H9 (cell line): ENCODE measurements at regions not wholly inside any gene's neighbourhood (a gene's known extent, or its start where the extent isn't known, plus 50 kb on each side); places are given as distances from the start of the nearest gene placed in this dataset.

Source experiments
- DNase-seq: peaks from one replicate; pipeline ENCODE4 v3.0.0-alpha.2; 2017
- H2AFZ ChIP-seq: one replicate; pipeline ENCODE4 v1.6.1; 2013; ENCODE audit warnings: mild to moderate bottlenecking, low read length, control low read depth, moderate library complexity
- H2AK5ac ChIP-seq: 2 replicates; pipeline ENCODE4 v1.6.1; 2013; ENCODE audit warnings: low read length, control low read depth, mixed read lengths; ENCODE audit not compliant: insufficient read length
- H2BK120ac ChIP-seq: one replicate; pipeline ENCODE4 v1.6.1; 2013; ENCODE audit warnings: low read depth, mild to moderate bottlenecking, low read length, control low read depth, inconsistent platforms; ENCODE audit not compliant: poor library complexity, severe bottlenecking
- H2BK12ac ChIP-seq: 2 replicates; pipeline ENCODE4 v1.6.1; 2013; ENCODE audit warnings: low read length, control low read depth, mixed read lengths, low read depth; ENCODE audit not compliant: insufficient read length
- H2BK15ac ChIP-seq: 2 replicates; pipeline ENCODE4 v1.6.1; 2013; ENCODE audit warnings: low read depth, low read length, control low read depth
- H2BK20ac ChIP-seq: one replicate; pipeline ENCODE4 v1.6.1; 2013; ENCODE audit warnings: low read depth, mild to moderate bottlenecking, low read length, control low read depth, inconsistent platforms; ENCODE audit not compliant: poor library complexity, severe bottlenecking
- H2BK5ac ChIP-seq: 2 replicates; pipeline ENCODE4 v1.6.1; 2013; ENCODE audit warnings: low read length, control low read depth, mixed read lengths; ENCODE audit not compliant: insufficient read length
- H3K14ac ChIP-seq: 2 replicates; pipeline ENCODE4 v1.6.1; 2013; ENCODE audit warnings: low read length, control low read depth; ENCODE audit not compliant: insufficient read depth
- H3K18ac ChIP-seq: 2 replicates; pipeline ENCODE4 v1.6.1; 2013; ENCODE audit warnings: low read depth, mild to moderate bottlenecking, mixed read lengths, low read length, control low read depth; ENCODE audit not compliant: insufficient read length
- H3K23ac ChIP-seq: 2 replicates; pipeline ENCODE4 v1.6.1; 2013; ENCODE audit warnings: low read length, control low read depth, mixed read lengths, low read depth; ENCODE audit not compliant: insufficient read length
- H3K23me2 ChIP-seq: 2 replicates; pipeline ENCODE4 v1.6.1; 2013; ENCODE audit warnings: low read depth, mild to moderate bottlenecking, mixed read lengths, low read length, control low read depth; ENCODE audit not compliant: insufficient read length, poor library complexity, severe bottlenecking
- H3K27ac ChIP-seq: 2 replicates; pipeline ENCODE4 v1.5.1; 2013; ENCODE audit warnings: low read length, control low read depth, mixed read lengths, low read depth; ENCODE audit not compliant: insufficient read length
- H3K27me3 ChIP-seq: 2 replicates; pipeline ENCODE4 v1.6.1; 2013; ENCODE audit warnings: low read length, control low read depth, inconsistent platforms; ENCODE audit not compliant: insufficient read depth
- H3K4ac ChIP-seq: 2 replicates; pipeline ENCODE4 v1.6.1; 2013; ENCODE audit warnings: low read depth, mild to moderate bottlenecking, control low read depth, inconsistent platforms, low read length, moderate library complexity
- H3K4me1 ChIP-seq: 2 replicates; pipeline ENCODE4 v1.6.1; 2013; ENCODE audit warnings: low read length, control low read depth, inconsistent platforms; ENCODE audit not compliant: insufficient read depth
- H3K4me2 ChIP-seq: 2 replicates; pipeline ENCODE4 v1.6.1; 2013; ENCODE audit warnings: low read length, control low read depth, mixed read lengths; ENCODE audit not compliant: insufficient read length, insufficient read depth
- H3K56ac ChIP-seq: 2 replicates; pipeline ENCODE4 v1.6.1; 2013; ENCODE audit warnings: low read depth, mild to moderate bottlenecking, mixed read lengths, low read length, control low read depth; ENCODE audit not compliant: insufficient read length
- H3K79me1 ChIP-seq: 2 replicates; pipeline ENCODE4 v1.6.1; 2013; ENCODE audit warnings: low read depth, mild to moderate bottlenecking, moderate library complexity, low read length, control low read depth, inconsistent platforms; ENCODE audit not compliant: insufficient read depth, poor library complexity, severe bottlenecking
- H3K79me2 ChIP-seq: 2 replicates; pipeline ENCODE4 v1.6.1; 2013; ENCODE audit warnings: low read length, control low read depth, inconsistent platforms; ENCODE audit not compliant: insufficient read depth
- H3K9ac ChIP-seq: 2 replicates; pipeline ENCODE4 v1.6.1; 2013; ENCODE audit warnings: low read length, control low read depth, mixed read lengths; ENCODE audit not compliant: insufficient read length; ENCODE audit errors: extremely low read depth
- H3K9me3 ChIP-seq: one replicate; pipeline ENCODE4 v1.6.1; 2013; ENCODE audit warnings: low read depth, low read length, inconsistent platforms; ENCODE audit not compliant: control insufficient read depth
- H3T11ph ChIP-seq: one replicate; pipeline ENCODE4 v1.6.1; 2013; ENCODE audit warnings: mild to moderate bottlenecking, low read length, control low read depth, inconsistent platforms
- H4K20me1 ChIP-seq: one replicate; pipeline ENCODE4 v1.6.1; 2013; ENCODE audit not compliant: control insufficient read depth, insufficient read length, insufficient read depth
- H4K5ac ChIP-seq: 2 replicates; pipeline ENCODE4 v1.6.1; 2013; ENCODE audit warnings: low read depth, mild to moderate bottlenecking, mixed read lengths, low read length, control low read depth; ENCODE audit not compliant: insufficient read length
- H4K8ac ChIP-seq: replicated peaks from 2 replicates; pipeline ENCODE4 v1.6.1; 2013; ENCODE audit warnings: low read length, control low read depth, mixed read lengths, low read depth; ENCODE audit not compliant: insufficient read length
- H4K91ac ChIP-seq: 2 replicates; pipeline ENCODE4 v1.6.1; 2013; ENCODE audit warnings: low read depth, mild to moderate bottlenecking, moderate library complexity, mixed read lengths, low read length, control low read depth; ENCODE audit not compliant: insufficient read length
- H3K27ac Mint-ChIP-seq, 3 experiments: 2 replicates in 2 of 3; 3 replicates in 1 of 3; pipeline ENCODE4 v1.8.0; 2020 to 2021; ENCODE audit warnings: mixed read lengths in 3 of 3, mild to moderate bottlenecking in 1 of 3, moderate library complexity in 1 of 3
- H3K27me3 Mint-ChIP-seq: 2 replicates; pipeline ENCODE4 v1.8.0; 2021; ENCODE audit warnings: low read depth, mild to moderate bottlenecking, moderate library complexity, mixed read lengths
- H3K36me3 Mint-ChIP-seq, 3 experiments: 2 replicates in 2 of 3; 3 replicates in 1 of 3; pipeline ENCODE4 v1.8.0; 2020 to 2021; ENCODE audit warnings: low read depth in 3 of 3, mixed read lengths in 3 of 3; ENCODE audit not compliant: insufficient read depth in 1 of 3
- H3K4me1 Mint-ChIP-seq, 2 experiments: 2 replicates each; pipeline ENCODE4 v1.8.0; 2020; ENCODE audit warnings: mixed read lengths in 2 of 2
- H3K4me3 Mint-ChIP-seq, 2 experiments: 2 replicates in 1 of 2; 3 replicates in 1 of 2; pipeline ENCODE4 v1.8.0; 2020 to 2021; ENCODE audit warnings: mild to moderate bottlenecking in 2 of 2, mixed read lengths in 2 of 2, moderate library complexity in 1 of 2
- H3K9me3 Mint-ChIP-seq, 2 experiments: 2 replicates in 1 of 2; 3 replicates in 1 of 2; pipeline ENCODE4 v1.8.0; 2020; ENCODE audit warnings: mild to moderate bottlenecking in 2 of 2, mixed read lengths in 2 of 2, moderate library complexity in 1 of 2
- CTCF ChIP-seq: fragments of 200-600 bp; sonication (generic); conservative IDR thresholded peaks from 3 replicates; pipeline ENCODE4 v1.8.0; 2021; ENCODE audit warnings: antibody characterized with exemption, mild to moderate bottlenecking
- WGBS: extraction: QIAGEN DNeasy Blood & Tissue Kit; methylation state at CpG from one replicate; pipeline ENCODE4 v1.1.7; 2013; ENCODE audit warnings: missing lambda C conversion rate, low lambda C conversion rate, mixed read lengths; ENCODE audit not compliant: insufficient read length; ENCODE audit errors: extremely low coverage; 5-methylcytosine and 5-hydroxymethylcytosine counted together

DNA sequence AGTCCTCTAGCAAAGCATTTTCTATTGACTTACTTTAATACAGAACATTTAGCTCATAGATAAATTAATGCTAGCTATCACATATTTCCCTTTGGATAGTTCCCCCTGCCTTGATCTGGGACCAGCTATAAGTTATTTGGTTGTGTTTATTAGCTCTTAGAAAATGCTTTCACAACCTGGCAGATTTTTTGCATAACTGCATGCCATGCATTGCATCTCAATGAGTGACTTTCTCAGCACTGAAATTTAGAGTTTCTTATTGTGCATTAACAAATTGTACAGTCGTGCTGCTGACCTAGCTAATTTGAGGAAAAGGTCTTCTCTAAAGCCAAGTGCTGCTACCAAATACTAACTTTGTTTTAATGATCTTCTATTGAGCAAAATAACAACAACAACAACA lies 164.8 kb downstream of the PLPPR5 start:
- Mint-ChIP-seq H3K4me1 (no peaks in the 10 kb centered on the region), H3K4me3 (no peak overlapping the region), H3K27ac (no peak overlapping the region), H3K9me3 (no peaks in the 10 kb centered on the region), H3K36me3 (no peaks in the 10 kb centered on the region), H3K27me3 (no peaks in the 10 kb centered on the region)
- Histone ChIP-seq H2AFZ (no peak overlapping the region), H4K91ac (no peak overlapping the region), H2BK12ac (no peak overlapping the region), H2BK120ac (no peak overlapping the region), H3K56ac (no peak overlapping the region), H3K18ac (no peak overlapping the region), H3K23ac (no peak overlapping the region), H3K23me2 (no peaks in the 10 kb centered on the region), H3K27ac (no peak overlapping the region), H3T11ph (no peak overlapping the region), H2AK5ac (no peak overlapping the region), H3K4ac (no peak overlapping the region), H2BK20ac (no peak overlapping the region), H3K27me3 (no peaks in the 10 kb centered on the region), H3K4me2 (no peak overlapping the region), H2BK15ac (no peak overlapping the region), H4K8ac (no peak overlapping the region), H3K4me1 (no peaks in the 10 kb centered on the region), H4K20me1 (no peaks in the 10 kb centered on the region), H3K9ac (no peak overlapping the region), H3K79me1 (no peaks in the 10 kb centered on the region), H3K79me2 (no peaks in the 10 kb centered on the region), H2BK5ac (no peak overlapping the region), H3K14ac (no peak overlapping the region), H3K9me3 (no peaks in the 10 kb centered on the region), H4K5ac (no peak overlapping the region)
- no CpG with 5 or more reads among the region's 1 CpG for WGBS
- TF ChIP-seq CTCF = no peak
- no peak for DNase-seq
